ENCODE measurements at regions not wholly inside any gene's neighbourhood (a gene's known extent, or its start where the extent isn't known, plus 50 kb on each side); places are given as distances from the start of the nearest gene placed in this dataset.

DNA sequence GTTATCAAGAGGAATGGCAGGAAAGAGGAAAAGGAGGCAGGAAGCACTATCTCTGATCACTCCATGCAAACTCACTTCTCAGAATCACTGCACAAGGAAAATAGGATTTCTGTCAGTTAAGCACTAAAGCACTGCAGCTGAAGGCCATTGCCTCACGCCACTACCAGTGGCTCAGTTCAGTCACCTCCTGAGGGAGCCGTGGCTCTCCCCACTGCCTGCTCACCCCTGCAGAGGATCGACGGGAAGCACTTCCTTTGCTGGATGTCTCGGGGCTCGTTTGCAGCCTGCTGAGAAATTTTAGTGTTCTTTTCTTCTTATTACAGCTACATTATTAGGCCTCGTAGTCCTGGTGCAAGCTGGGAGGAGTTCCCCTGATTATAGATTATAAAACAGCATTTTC lies 90.1 kb upstream of the ADCY1 start:
- TF ChIP-seq, protein P1, sequence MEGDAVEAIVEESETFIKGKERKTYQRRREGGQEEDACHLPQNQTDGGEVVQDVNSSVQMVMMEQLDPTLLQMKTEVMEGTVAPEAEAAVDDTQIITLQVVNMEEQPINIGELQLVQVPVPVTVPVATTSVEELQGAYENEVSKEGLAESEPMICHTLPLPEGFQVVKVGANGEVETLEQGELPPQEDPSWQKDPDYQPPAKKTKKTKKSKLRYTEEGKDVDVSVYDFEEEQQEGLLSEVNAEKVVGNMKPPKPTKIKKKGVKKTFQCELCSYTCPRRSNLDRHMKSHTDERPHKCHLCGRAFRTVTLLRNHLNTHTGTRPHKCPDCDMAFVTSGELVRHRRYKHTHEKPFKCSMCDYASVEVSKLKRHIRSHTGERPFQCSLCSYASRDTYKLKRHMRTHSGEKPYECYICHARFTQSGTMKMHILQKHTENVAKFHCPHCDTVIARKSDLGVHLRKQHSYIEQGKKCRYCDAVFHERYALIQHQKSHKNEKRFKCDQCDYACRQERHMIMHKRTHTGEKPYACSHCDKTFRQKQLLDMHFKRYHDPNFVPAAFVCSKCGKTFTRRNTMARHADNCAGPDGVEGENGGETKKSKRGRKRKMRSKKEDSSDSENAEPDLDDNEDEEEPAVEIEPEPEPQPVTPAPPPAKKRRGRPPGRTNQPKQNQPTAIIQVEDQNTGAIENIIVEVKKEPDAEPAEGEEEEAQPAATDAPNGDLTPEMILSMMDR (IDR thresholded peaks at IDR 0.05) = no peak

DNA sequence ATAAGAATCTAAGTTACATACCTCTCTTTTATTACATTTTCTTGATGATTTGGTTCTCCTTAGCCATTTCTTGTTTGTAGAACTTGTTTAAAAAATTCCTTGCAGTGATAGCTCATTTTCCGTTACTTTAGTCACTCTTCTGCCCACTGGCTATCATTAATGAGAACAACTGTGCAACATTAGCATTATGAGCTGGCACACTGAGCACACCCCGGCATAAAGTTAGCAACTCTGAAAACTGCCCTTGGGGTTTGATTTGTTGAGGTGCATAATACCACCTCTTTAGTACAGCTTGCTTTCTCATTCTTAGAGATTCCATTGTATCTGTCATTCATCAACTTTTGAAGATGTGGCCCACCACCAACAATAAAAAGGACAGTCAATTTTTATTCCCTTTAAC lies 87.6 kb upstream of the ADCY1 start:
- TF ChIP-seq, protein P1 (IDR thresholded peaks at IDR 0.05) = no peak

DNA sequence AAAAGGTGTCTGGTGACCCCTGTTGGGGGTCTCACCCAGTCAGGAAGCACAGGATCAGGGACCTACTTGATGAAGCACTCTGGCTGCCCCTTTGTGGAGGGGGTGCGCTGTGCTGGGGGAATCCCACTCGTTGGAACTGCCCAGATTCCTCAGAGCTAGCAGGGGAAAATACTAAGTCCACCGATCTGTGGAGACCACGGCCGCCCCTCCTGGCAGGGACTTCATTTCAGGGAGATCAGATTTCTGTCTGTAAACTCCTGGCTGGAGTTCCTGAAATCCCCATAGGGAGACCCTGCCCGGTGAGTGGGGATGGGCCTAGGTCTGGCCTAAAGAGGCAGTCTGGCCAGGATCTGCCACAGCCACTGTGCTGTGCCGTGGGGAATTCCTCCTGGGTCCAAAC lies 79.3 kb upstream of the ADCY1 start:
- TF ChIP-seq, protein P1 (IDR thresholded peaks at IDR 0.05) = no peak

DNA sequence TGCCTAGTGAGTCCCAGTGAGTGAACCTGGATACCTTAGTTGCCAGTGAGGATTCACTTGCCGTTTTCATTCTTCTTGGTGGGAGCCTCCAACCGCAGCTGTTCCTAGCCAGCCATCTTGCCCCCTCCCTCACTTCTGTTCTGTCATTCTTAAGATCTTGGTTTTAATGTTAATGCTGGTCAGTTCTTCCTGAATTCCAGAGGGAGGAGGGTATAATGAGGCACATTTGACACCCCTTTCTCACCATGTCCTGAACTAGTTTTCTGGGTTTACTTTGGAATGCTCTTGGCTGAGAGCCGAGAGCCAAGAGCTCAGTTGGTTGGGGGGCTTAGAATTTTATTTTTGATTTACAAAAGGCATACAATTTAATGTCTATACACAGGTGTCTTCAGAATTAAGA lies 78.5 kb upstream of the ADCY1 start:
- TF ChIP-seq, protein P1 (IDR thresholded peaks at IDR 0.05) = no peak

DNA sequence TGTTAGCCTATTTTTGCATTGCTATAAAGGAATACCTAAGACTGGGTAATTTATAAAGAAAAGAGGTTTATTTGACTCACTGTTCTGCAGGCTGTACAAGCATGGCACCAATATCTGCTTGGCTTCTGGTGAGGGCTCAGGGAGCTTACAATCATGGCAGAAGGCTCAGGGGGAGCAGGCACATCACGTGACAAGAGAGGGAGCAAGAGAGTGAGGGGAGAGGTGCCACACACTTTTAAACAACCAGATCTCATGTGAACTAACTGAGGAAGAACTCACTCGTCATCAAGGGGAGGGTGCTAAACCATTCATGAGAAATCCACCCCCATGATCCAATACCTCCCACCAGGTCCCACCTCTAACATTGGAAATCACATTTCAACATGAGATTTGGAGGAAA lies 73.9 kb upstream of the ADCY1 start:
- TF ChIP-seq, protein P1 (IDR thresholded peaks at IDR 0.05) = no peak

DNA sequence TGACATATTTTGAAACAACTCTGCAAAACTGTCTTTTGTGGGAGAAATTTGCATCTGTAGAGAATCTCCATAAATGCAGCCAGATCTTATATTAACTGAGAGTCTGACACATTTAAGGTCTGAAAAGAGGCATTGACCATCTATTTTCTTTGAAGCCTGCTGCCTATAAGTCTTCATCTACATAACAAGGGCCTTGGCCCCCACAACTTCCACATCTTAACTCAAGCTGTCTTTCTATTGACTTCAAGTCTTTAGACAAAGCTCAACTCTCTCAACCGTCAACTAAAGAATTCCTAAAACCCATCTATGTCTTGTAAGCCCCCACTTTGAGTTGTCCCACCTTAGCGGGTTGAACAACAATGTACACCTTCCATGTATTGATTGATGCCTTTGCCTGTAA lies 72.4 kb upstream of the ADCY1 start:
- TF ChIP-seq, protein P1 (IDR thresholded peaks at IDR 0.05) = no peak

DNA sequence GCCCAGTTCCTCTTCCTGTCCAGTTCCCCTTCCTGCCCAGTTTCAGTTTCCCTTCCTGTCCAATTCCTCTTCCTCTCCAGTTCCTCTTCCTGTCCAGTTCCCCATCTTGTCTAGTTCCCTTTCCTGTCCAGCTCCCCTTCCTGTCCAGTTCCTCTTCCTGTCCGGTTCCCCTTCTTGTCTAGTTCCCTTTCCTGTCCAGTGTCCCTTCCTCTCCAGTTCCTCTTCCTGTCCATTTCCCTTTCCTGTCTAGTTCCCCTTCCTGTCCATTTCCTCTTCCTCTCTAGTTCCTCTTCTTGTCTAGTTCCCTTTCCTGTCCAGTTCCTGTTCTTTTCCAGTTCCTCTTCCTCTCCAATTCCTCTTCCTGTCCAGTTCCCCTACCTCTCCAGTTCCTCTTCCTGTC lies 68.1 kb upstream of the ADCY1 start:
- TF ChIP-seq, protein P1 (IDR thresholded peaks at IDR 0.05) = no peak

DNA sequence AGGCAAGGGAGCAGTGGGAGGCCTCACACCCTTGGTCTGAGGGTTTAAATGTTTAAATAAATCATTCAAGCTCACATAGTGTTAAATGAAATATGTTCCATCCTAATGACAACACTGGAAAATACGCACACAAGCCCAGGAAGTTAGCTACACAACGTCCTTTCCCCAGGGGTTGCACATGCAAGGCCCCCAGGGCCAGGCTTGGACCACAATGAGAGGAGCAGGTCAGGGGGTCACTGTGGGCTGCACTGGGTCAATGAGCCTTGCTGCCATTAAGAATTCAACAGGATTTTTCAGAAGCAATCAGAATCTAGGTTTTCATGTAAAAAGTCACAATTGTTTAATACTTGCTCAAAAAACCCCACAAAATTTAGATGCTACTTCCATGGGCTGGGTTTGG lies 64.9 kb upstream of the ADCY1 start:
- TF ChIP-seq, protein P1 (IDR thresholded peaks at IDR 0.05) = no peak

Measured in LNCAP (cell line).